C4-2B (cell line): ENCODE measurements at regions not wholly inside any gene's neighbourhood (a gene's known extent, or its start where the extent isn't known, plus 50 kb on each side); places are given as distances from the start of the nearest gene placed in this dataset.

Experiments
- ZFX ChIP-seq: fragments of 450-650 bp; IDR thresholded peaks from 2 replicates; pipeline ENCODE4 v1.6.1; 2017
- TF ChIP-seq, protein P1 (sequence below): fragments of 450-650 bp; conservative IDR thresholded peaks from 2 replicates; pipeline ENCODE4 v1.5.1; 2017; ENCODE audit warnings: mild to moderate bottlenecking

DNA sequence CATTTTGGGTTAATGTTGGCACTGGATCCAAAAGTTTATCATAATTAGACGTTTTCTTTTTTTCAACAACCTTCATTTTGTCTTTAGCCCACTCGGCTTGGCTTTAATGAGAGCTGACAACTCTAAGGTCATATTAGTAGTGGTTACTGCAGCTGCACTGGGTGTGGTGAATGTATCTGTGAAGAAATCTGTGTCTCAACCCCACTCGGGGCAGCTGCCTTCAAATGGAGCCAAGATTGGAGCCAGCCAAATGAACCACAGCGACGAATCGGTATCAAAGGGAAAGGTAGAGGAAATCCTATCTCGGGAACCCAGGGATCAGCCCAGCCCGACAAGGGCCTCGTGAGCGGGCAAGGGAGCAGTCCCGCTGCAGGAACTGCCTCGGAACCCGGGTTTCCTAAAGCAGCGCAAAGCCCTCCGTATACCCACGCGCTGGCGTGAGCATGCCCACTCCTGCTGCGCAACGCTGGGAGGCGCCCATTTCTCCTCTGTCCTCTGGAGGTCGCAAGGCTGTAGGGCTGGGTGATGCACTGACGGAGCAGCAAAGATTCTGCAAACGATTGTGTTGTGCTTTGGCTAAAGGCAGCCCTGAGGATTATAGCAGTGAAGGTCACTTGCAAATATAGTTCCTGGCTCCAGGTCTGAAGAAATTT is 98.7 kb upstream of the MBL2 start:
- TF ChIP-seq, protein P1, sequence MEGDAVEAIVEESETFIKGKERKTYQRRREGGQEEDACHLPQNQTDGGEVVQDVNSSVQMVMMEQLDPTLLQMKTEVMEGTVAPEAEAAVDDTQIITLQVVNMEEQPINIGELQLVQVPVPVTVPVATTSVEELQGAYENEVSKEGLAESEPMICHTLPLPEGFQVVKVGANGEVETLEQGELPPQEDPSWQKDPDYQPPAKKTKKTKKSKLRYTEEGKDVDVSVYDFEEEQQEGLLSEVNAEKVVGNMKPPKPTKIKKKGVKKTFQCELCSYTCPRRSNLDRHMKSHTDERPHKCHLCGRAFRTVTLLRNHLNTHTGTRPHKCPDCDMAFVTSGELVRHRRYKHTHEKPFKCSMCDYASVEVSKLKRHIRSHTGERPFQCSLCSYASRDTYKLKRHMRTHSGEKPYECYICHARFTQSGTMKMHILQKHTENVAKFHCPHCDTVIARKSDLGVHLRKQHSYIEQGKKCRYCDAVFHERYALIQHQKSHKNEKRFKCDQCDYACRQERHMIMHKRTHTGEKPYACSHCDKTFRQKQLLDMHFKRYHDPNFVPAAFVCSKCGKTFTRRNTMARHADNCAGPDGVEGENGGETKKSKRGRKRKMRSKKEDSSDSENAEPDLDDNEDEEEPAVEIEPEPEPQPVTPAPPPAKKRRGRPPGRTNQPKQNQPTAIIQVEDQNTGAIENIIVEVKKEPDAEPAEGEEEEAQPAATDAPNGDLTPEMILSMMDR: no peak
- TF ChIP-seq ZFX: no peak
